ENCODE measurements at regions not wholly inside any gene's neighbourhood (a gene's known extent, or its start where the extent isn't known, plus 50 kb on each side); places are given as distances from the start of the nearest gene placed in this dataset.

GRCh38 chr5:2166979-2167377 lies 284.3 kb upstream of the IRX4 start:
- no peak for TF ChIP-seq CTCF (IDR thresholded peaks at IDR 0.05; ENCODE audit: low read depth, low read length)
- Histone ChIP-seq H3K9me3 (ENCODE audit: control insufficient read depth, insufficient read depth, low read length) (peaks cover 67% of the 10 kb centered on the region), H3K27ac (ENCODE audit: low read depth, low read length) (no peak overlapping the region), H3K4me3 (ENCODE audit: low read depth, low read length) (no peak overlapping the region), H3K27me3 (ENCODE audit: control insufficient read depth, insufficient read depth, low read length) (peaks cover 2% of the 10 kb centered on the region)
- POLR2A ChIA-PET: no interaction called here
- CTCF ChIA-PET: no interaction called here
- no peak for DNase-seq (ENCODE audit: low read depth, low spot score)

- DNase-seq (ENCODE audit: low read depth, low spot score): no peak
- TF ChIP-seq CTCF (IDR thresholded peaks at IDR 0.05; ENCODE audit: low read depth, low read length): no peak
- Histone ChIP-seq H3K9me3 (ENCODE audit: control insufficient read depth, insufficient read depth, low read length) (peaks cover 67% of the 10 kb centered on the region), H3K4me3 (ENCODE audit: low read depth, low read length) (no peak overlapping the region), H3K27ac (ENCODE audit: low read depth, low read length) (no peak overlapping the region), H3K27me3 (ENCODE audit: control insufficient read depth, insufficient read depth, low read length) (peaks cover 2% of the 10 kb centered on the region)
- CTCF ChIA-PET: no interaction called here
- POLR2A ChIA-PET: no interaction called here
These were observed 283.7 kb upstream of the IRX4 start for GRCh38 chr5:2166306-2166978.

GRCh38 chr5:2165615-2166305 lies 283.0 kb upstream of the IRX4 start:
- H3K9me3 ChIP-seq (ENCODE audit: control insufficient read depth, insufficient read depth, low read length): peaks cover 67% of the 10 kb centered on the region
- no peak for DNase-seq (ENCODE audit: low read depth, low spot score)
- ChIA-PET POLR2A (no interaction called here), CTCF (no interaction called here)
- TF ChIP-seq CTCF (IDR thresholded peaks at IDR 0.05; ENCODE audit: low read depth, low read length): no peak
- peaks cover 2% of the 10 kb centered on the region for H3K27me3 ChIP-seq (ENCODE audit: control insufficient read depth, insufficient read depth, low read length)
- no peak overlapping the region for H3K4me3 ChIP-seq (ENCODE audit: low read depth, low read length)
- no peak overlapping the region for H3K27ac ChIP-seq (ENCODE audit: low read depth, low read length)

GRCh38 chr5:2165203-2165602 lies 282.5 kb upstream of the IRX4 start:
- CTCF ChIA-PET: no interaction called here
- no peak for DNase-seq (ENCODE audit: low read depth, low spot score)
- Histone ChIP-seq H3K27ac (ENCODE audit: low read depth, low read length) (no peak overlapping the region), H3K9me3 (ENCODE audit: control insufficient read depth, insufficient read depth, low read length) (peaks cover 64% of the 10 kb centered on the region), H3K4me3 (ENCODE audit: low read depth, low read length) (no peak overlapping the region), H3K27me3 (ENCODE audit: control insufficient read depth, insufficient read depth, low read length) (peaks cover 2% of the 10 kb centered on the region)
- POLR2A ChIA-PET: no interaction called here
- no peak for TF ChIP-seq CTCF (IDR thresholded peaks at IDR 0.05; ENCODE audit: low read depth, low read length)

GRCh38 chr5:2164586-2164985 lies 281.9 kb upstream of the IRX4 start:
- Histone ChIP-seq H3K27ac (ENCODE audit: low read depth, low read length) (no peak overlapping the region), H3K27me3 (ENCODE audit: control insufficient read depth, insufficient read depth, low read length) (peaks cover 2% of the 10 kb centered on the region), H3K4me3 (ENCODE audit: low read depth, low read length) (no peak overlapping the region), H3K9me3 (ENCODE audit: control insufficient read depth, insufficient read depth, low read length) (peaks cover 57% of the 10 kb centered on the region)
- TF ChIP-seq CTCF (IDR thresholded peaks at IDR 0.05; ENCODE audit: low read depth, low read length): no peak
- ChIA-PET POLR2A (no interaction called here), CTCF (no interaction called here)
- no peak for DNase-seq (ENCODE audit: low read depth, low spot score)
